Astrocyte (in vitro differentiated cells and primary cell): ENCODE measurements at regions not wholly inside any gene's neighbourhood (a gene's known extent, or its start where the extent isn't known, plus 50 kb on each side); places are given as distances from the start of the nearest gene placed in this dataset.

Experiments used
- DNase-seq: peaks from one replicate; pipeline ENCODE4 v3.0.0-alpha.2; 2010; ENCODE audit warnings: low read depth
- FAIRE-seq: peaks from 2 replicates; lab custom pipeline; 2011; peaks lifted over from hg19 to GRCh38; lab: Jason Lieb, UNC
- H2AFZ ChIP-seq: 2 replicates; pipeline ENCODE4 v1.6.0; 2012; ENCODE audit warnings: low read depth, low read length, inconsistent platforms
- H3K27ac ChIP-seq: 2 replicates; pipeline ENCODE4 v1.5.1; 2011; ENCODE audit warnings: low read depth, low read length, inconsistent platforms
- H3K27me3 ChIP-seq: 2 replicates; pipeline ENCODE4 v1.6.0; 2011; ENCODE audit warnings: low read length, inconsistent platforms; ENCODE audit not compliant: insufficient read depth
- H3K36me3 ChIP-seq: 2 replicates; pipeline ENCODE4 v1.5.1; 2011; ENCODE audit warnings: low read length, inconsistent platforms; ENCODE audit not compliant: insufficient read depth
- H3K4me1 ChIP-seq: 2 replicates; pipeline ENCODE4 v1.5.1; 2011; ENCODE audit warnings: low read length, inconsistent platforms; ENCODE audit not compliant: insufficient read depth
- H3K4me2 ChIP-seq: 2 replicates; pipeline ENCODE4 v1.6.0; 2012; ENCODE audit warnings: low read length, inconsistent platforms
- H3K4me3 ChIP-seq: 2 replicates; pipeline ENCODE4 v1.5.1; 2011; ENCODE audit warnings: low read depth, mild to moderate bottlenecking, low read length, inconsistent platforms; ENCODE audit not compliant: insufficient read depth
- H3K79me2 ChIP-seq: 2 replicates; pipeline ENCODE4 v1.6.0; 2012; ENCODE audit warnings: mild to moderate bottlenecking, low read length, inconsistent platforms; ENCODE audit not compliant: insufficient read depth
- H3K9ac ChIP-seq: 2 replicates; pipeline ENCODE4 v1.6.0; 2012; ENCODE audit warnings: mild to moderate bottlenecking, low read length, inconsistent platforms
- H3K9me3 ChIP-seq: 2 replicates; pipeline ENCODE4 v1.5.1; 2012; ENCODE audit warnings: low read depth, mild to moderate bottlenecking, low read length, inconsistent platforms; ENCODE audit not compliant: insufficient read depth
- H4K20me1 ChIP-seq: 2 replicates; pipeline ENCODE4 v1.6.0; 2012; ENCODE audit warnings: low read length, inconsistent platforms; ENCODE audit not compliant: insufficient read depth
- H3K27ac Mint-ChIP-seq: one replicate; pipeline ENCODE4 v1.8.0; 2021; ENCODE audit warnings: mild to moderate bottlenecking, mixed read lengths; ENCODE audit not compliant: unreplicated experiment
- H3K27me3 Mint-ChIP-seq: one replicate; pipeline ENCODE4 v1.8.0; 2021; ENCODE audit warnings: low read depth, mixed read lengths; ENCODE audit not compliant: unreplicated experiment
- H3K36me3 Mint-ChIP-seq: one replicate; pipeline ENCODE4 v1.8.0; 2021; ENCODE audit warnings: low read depth, mixed read lengths; ENCODE audit not compliant: unreplicated experiment
- H3K4me1 Mint-ChIP-seq: one replicate; pipeline ENCODE4 v1.8.0; 2021; ENCODE audit warnings: low read depth, mixed read lengths; ENCODE audit not compliant: unreplicated experiment
- H3K4me3 Mint-ChIP-seq: one replicate; pipeline ENCODE4 v1.8.0; 2021; ENCODE audit warnings: mild to moderate bottlenecking, moderate library complexity, mixed read lengths; ENCODE audit not compliant: unreplicated experiment
- H3K9me3 Mint-ChIP-seq: one replicate; pipeline ENCODE4 v1.8.0; 2021; ENCODE audit warnings: mild to moderate bottlenecking, mixed read lengths; ENCODE audit not compliant: unreplicated experiment
- EZH2 ChIP-seq: IDR thresholded peaks from 2 replicates; pipeline ENCODE4 v1.6.1; 2012; ENCODE audit warnings: mild to moderate bottlenecking, low read length, inconsistent platforms; ENCODE audit not compliant: insufficient read depth
- TF ChIP-seq, protein P1 (sequence below): IDR thresholded peaks from 2 replicates; pipeline ENCODE4 v1.5.1; 2011; ENCODE audit warnings: low read depth, mild to moderate bottlenecking, inconsistent platforms, low read length, moderate library complexity; ENCODE audit not compliant: insufficient read depth

- H3K4me1 ChIP-seq: no peaks in the 10 kb centered on the region
- no peaks in the 10 kb centered on the region for H4K20me1 ChIP-seq
- no peaks in the 10 kb centered on the region for H3K79me2 ChIP-seq
- Mint-ChIP-seq H3K4me3 (no peak overlapping the region), H3K4me1 (no peaks in the 10 kb centered on the region), H3K9me3 (peaks cover 3% of the 10 kb centered on the region), H3K36me3 (no peaks in the 10 kb centered on the region), H3K27ac (no peak overlapping the region), H3K27me3 (no peaks in the 10 kb centered on the region)
- no peak overlapping the region for H3K9ac ChIP-seq
- no peak overlapping the region for H2AFZ ChIP-seq
- TF ChIP-seq, protein P1, sequence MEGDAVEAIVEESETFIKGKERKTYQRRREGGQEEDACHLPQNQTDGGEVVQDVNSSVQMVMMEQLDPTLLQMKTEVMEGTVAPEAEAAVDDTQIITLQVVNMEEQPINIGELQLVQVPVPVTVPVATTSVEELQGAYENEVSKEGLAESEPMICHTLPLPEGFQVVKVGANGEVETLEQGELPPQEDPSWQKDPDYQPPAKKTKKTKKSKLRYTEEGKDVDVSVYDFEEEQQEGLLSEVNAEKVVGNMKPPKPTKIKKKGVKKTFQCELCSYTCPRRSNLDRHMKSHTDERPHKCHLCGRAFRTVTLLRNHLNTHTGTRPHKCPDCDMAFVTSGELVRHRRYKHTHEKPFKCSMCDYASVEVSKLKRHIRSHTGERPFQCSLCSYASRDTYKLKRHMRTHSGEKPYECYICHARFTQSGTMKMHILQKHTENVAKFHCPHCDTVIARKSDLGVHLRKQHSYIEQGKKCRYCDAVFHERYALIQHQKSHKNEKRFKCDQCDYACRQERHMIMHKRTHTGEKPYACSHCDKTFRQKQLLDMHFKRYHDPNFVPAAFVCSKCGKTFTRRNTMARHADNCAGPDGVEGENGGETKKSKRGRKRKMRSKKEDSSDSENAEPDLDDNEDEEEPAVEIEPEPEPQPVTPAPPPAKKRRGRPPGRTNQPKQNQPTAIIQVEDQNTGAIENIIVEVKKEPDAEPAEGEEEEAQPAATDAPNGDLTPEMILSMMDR: no peak
- no peak for FAIRE-seq
- no peaks in the 10 kb centered on the region for H3K36me3 ChIP-seq
- H3K27me3 ChIP-seq: no peaks in the 10 kb centered on the region
- no peak overlapping the region for H3K4me2 ChIP-seq
- no peak overlapping the region for H3K4me3 ChIP-seq
- no peak for DNase-seq
- no peak overlapping the region for H3K27ac ChIP-seq
- no peaks in the 10 kb centered on the region for H3K9me3 ChIP-seq
Measured at GRCh38 chr6:92827104-92827503, 592.3 kb downstream of the EPHA7 start.

GRCh38 chr6:92826633-92827032, 592.7 kb downstream of the EPHA7 start:
- Histone ChIP-seq H3K27ac (no peak overlapping the region), H3K36me3 (no peaks in the 10 kb centered on the region), H3K4me3 (no peak overlapping the region), H3K4me2 (no peak overlapping the region), H3K9ac (no peak overlapping the region), H3K4me1 (no peaks in the 10 kb centered on the region), H3K27me3 (no peaks in the 10 kb centered on the region), H2AFZ (no peak overlapping the region), H3K79me2 (no peaks in the 10 kb centered on the region), H4K20me1 (no peaks in the 10 kb centered on the region), H3K9me3 (no peaks in the 10 kb centered on the region)
- TF ChIP-seq, protein P1: no peak
- no peak for TF ChIP-seq EZH2
- no peaks in the 10 kb centered on the region for H3K36me3 Mint-ChIP-seq
- H3K4me3 Mint-ChIP-seq: no peak overlapping the region
- DNase-seq (no peak), FAIRE-seq (no peak)
- no peaks in the 10 kb centered on the region for H3K27me3 Mint-ChIP-seq
- no peaks in the 10 kb centered on the region for H3K4me1 Mint-ChIP-seq
- peaks cover 3% of the 10 kb centered on the region for H3K9me3 Mint-ChIP-seq
- H3K27ac Mint-ChIP-seq: no peak overlapping the region

DNA sequence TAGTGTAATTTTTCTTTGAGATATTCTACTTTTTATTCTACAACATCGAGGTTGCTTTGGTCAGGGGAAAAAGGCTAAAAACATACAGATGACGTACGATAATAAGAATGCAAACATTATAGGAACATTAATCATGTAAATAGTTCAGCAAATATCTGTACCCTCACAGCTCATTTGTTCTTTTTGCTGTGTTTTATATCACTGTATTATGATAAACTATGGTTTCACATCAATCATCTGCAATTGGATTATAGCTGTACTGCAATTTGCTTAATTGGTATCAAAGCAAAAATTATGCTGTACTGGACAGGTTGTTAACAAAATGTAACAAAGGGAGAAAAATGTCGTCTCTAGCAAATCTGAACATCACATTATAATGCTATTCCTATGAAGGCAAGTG, 597.1 kb downstream of the EPHA7 start:
- peaks cover 3% of the 10 kb centered on the region for H3K9me3 Mint-ChIP-seq
- no peak overlapping the region for H3K4me3 Mint-ChIP-seq
- no peaks in the 10 kb centered on the region for H3K36me3 ChIP-seq
- TF ChIP-seq, protein P1: no peak
- TF ChIP-seq EZH2: no peak
- H3K9me3 ChIP-seq: no peaks in the 10 kb centered on the region
- H4K20me1 ChIP-seq: no peaks in the 10 kb centered on the region
- H3K4me3 ChIP-seq: no peak overlapping the region
- H3K4me2 ChIP-seq: no peak overlapping the region
- no peaks in the 10 kb centered on the region for H3K36me3 Mint-ChIP-seq
- no peaks in the 10 kb centered on the region for H3K4me1 Mint-ChIP-seq
- no peak overlapping the region for H3K27ac ChIP-seq
- no peaks in the 10 kb centered on the region for H3K4me1 ChIP-seq
- FAIRE-seq: no peak
- H3K9ac ChIP-seq: no peak overlapping the region
- H2AFZ ChIP-seq: no peak overlapping the region
- no peaks in the 10 kb centered on the region for H3K27me3 ChIP-seq
- H3K79me2 ChIP-seq: no peaks in the 10 kb centered on the region
- no peak for DNase-seq
- no peak overlapping the region for H3K27ac Mint-ChIP-seq
- no peaks in the 10 kb centered on the region for H3K27me3 Mint-ChIP-seq
